HAP-1 (cell line): ENCODE measurements at regions not wholly inside any gene's neighbourhood (a gene's known extent, or its start where the extent isn't known, plus 50 kb on each side); places are given as distances from the start of the nearest gene placed in this dataset.
"Not testable (repeated sequence)": the region's sequence is repeated elsewhere in the genome, so short reads cannot be mapped to it uniquely, and the experiment has no call there.

ENCODE experiments used
- DNase-seq, 2 experiments: peaks; one replicate each; pipeline ENCODE4 v3.0.0-alpha.2; 2016 to 2020; ENCODE audit warnings: low spot score in 2 of 2
- H3K27me3 ChIP-seq: fragments of 250-450 bp; sonication (Bioruptor Pico); 2 replicates; pipeline ENCODE4 v1.5.1; 2020; ENCODE audit warnings: low read depth, mild to moderate bottlenecking, moderate library complexity
- H3K36me3 ChIP-seq: fragments of 250-450 bp; sonication (Bioruptor Pico); replicated peaks from 2 replicates; pipeline ENCODE4 v1.5.1; 2020; ENCODE audit warnings: mild to moderate bottlenecking
- H3K4me1 ChIP-seq: fragments of 250-450 bp; sonication (Bioruptor Pico); 2 replicates; pipeline ENCODE4 v1.5.1; 2020; ENCODE audit warnings: mild to moderate bottlenecking
- H3K4me3 ChIP-seq: fragments of 250-450 bp; sonication (Bioruptor Pico); 2 replicates; pipeline ENCODE4 v1.5.1; 2020; ENCODE audit warnings: mild to moderate bottlenecking, moderate library complexity
- H3K9me3 ChIP-seq: fragments of 250-450 bp; sonication (Bioruptor Pico); 2 replicates; pipeline ENCODE4 v1.5.1; 2020; ENCODE audit warnings: mild to moderate bottlenecking, moderate library complexity
- in situ Hi-C: fragments of 300-500 bp; cut with MboI; formaldehyde crosslinking; loops from 3 replicates; pipeline ENCODE4 v1.14.3; 2020; ENCODE audit warnings: low sequenced_read_pairs, inconsistent platforms, mixed read lengths

- H3K4me1 ChIP-seq, result no peaks in the 10 kb centered on the region
- H3K4me3 ChIP-seq, result no peak overlapping the region
- no peaks in the 10 kb centered on the region for H3K9me3 ChIP-seq
- no peaks in the 10 kb centered on the region for H3K36me3 ChIP-seq
- no peaks in the 10 kb centered on the region for H3K27me3 ChIP-seq
- in situ Hi-C loops, result no loop called here
- no peak for DNase-seq
Observed at GRCh38 chr14:41549821-41550607, 56.7 kb upstream of the LRFN5 start.

- no peak for DNase-seq
- in situ Hi-C loops, result no loop called here
- H3K27me3 ChIP-seq, result no peaks in the 10 kb centered on the region
- no peak overlapping the region for H3K4me3 ChIP-seq
- no peaks in the 10 kb centered on the region for H3K4me1 ChIP-seq
- H3K36me3 ChIP-seq, result no peaks in the 10 kb centered on the region
- H3K9me3 ChIP-seq, result no peaks in the 10 kb centered on the region
Observed at GRCh38 chr14:41549282-41549681, 57.4 kb upstream of the LRFN5 start.

GRCh38 chr14:41548666-41549065 is 58.0 kb upstream of the LRFN5 start:
- H3K27me3 ChIP-seq, result no peaks in the 10 kb centered on the region
- DNase-seq, result no peak
- no peaks in the 10 kb centered on the region for H3K4me1 ChIP-seq
- no peak overlapping the region for H3K4me3 ChIP-seq
- H3K9me3 ChIP-seq, result no peaks in the 10 kb centered on the region
- no peaks in the 10 kb centered on the region for H3K36me3 ChIP-seq
- in situ Hi-C loops, result no loop called here

GRCh38 chr14:41541333-41541732 is 65.3 kb upstream of the LRFN5 start:
- no peaks in the 10 kb centered on the region for H3K27me3 ChIP-seq
- in situ Hi-C loops, result no loop called here
- H3K4me3 ChIP-seq, result no peak overlapping the region
- no peaks in the 10 kb centered on the region for H3K4me1 ChIP-seq
- DNase-seq, result no peak
- H3K9me3 ChIP-seq, result no peaks in the 10 kb centered on the region
- no peaks in the 10 kb centered on the region for H3K36me3 ChIP-seq

GRCh38 chr14:41532255-41532654 is 74.4 kb upstream of the LRFN5 start:
- H3K9me3 ChIP-seq, result no peaks in the 10 kb centered on the region
- H3K36me3 ChIP-seq, result no peaks in the 10 kb centered on the region
- H3K4me3 ChIP-seq, result no peak overlapping the region
- H3K27me3 ChIP-seq, result no peaks in the 10 kb centered on the region
- H3K4me1 ChIP-seq, result no peaks in the 10 kb centered on the region
- no peak for DNase-seq
- in situ Hi-C loops, result no loop called here

GRCh38 chr14:41521891-41522290 is 84.8 kb upstream of the LRFN5 start:
- DNase-seq, result no peak
- in situ Hi-C loops, result no loop called here
- Histone ChIP-seq H3K4me3 (no peak overlapping the region), H3K27me3 (no peaks in the 10 kb centered on the region), H3K4me1 (no peaks in the 10 kb centered on the region), H3K36me3 (no peaks in the 10 kb centered on the region), H3K9me3 (no peaks in the 10 kb centered on the region)

GRCh38 chr14:41518030-41518429 is 88.6 kb upstream of the LRFN5 start:
- H3K27me3 ChIP-seq, DNase-seq, H3K4me1 ChIP-seq: not testable (repeated sequence)

GRCh38 chr14:41506552-41506951 is 100.1 kb upstream of the LRFN5 start:
- no peaks in the 10 kb centered on the region for H3K27me3 ChIP-seq
- no peaks in the 10 kb centered on the region for H3K4me1 ChIP-seq
- DNase-seq, result no peak
- H3K9me3 ChIP-seq, result no peaks in the 10 kb centered on the region
- in situ Hi-C loops, result no loop called here
- no peaks in the 10 kb centered on the region for H3K36me3 ChIP-seq
- H3K4me3 ChIP-seq, result no peak overlapping the region

More at GRCh38 chr14:41518030-41518429, 88.6 kb upstream of the LRFN5 start:
- in situ Hi-C loops, H3K36me3 ChIP-seq, H3K4me3 ChIP-seq, H3K9me3 ChIP-seq: not testable (repeated sequence)

- Histone ChIP-seq H3K9me3 (no peaks in the 10 kb centered on the region), H3K36me3 (no peaks in the 10 kb centered on the region), H3K4me1 (no peaks in the 10 kb centered on the region), H3K4me3 (no peak overlapping the region), H3K27me3 (no peaks in the 10 kb centered on the region)
- no peak for DNase-seq
- in situ Hi-C loops, result no loop called here
Observed at GRCh38 chr14:41505491-41505890, 101.2 kb upstream of the LRFN5 start.

GRCh38 chr14:41498959-41499358 is 107.7 kb upstream of the LRFN5 start:
- no peaks in the 10 kb centered on the region for H3K36me3 ChIP-seq
- in situ Hi-C loops, result no loop called here
- no peak for DNase-seq
- no peaks in the 10 kb centered on the region for H3K9me3 ChIP-seq
- H3K27me3 ChIP-seq, result no peaks in the 10 kb centered on the region
- no peaks in the 10 kb centered on the region for H3K4me1 ChIP-seq
- no peak overlapping the region for H3K4me3 ChIP-seq

GRCh38 chr14:41490323-41490722 is 116.4 kb upstream of the LRFN5 start:
- Histone ChIP-seq H3K4me1 (no peaks in the 10 kb centered on the region), H3K27me3 (no peaks in the 10 kb centered on the region), H3K4me3 (no peak overlapping the region), H3K36me3 (no peaks in the 10 kb centered on the region), H3K9me3 (no peaks in the 10 kb centered on the region)
- in situ Hi-C loops, result no loop called here
- no peak for DNase-seq

- H3K4me1 ChIP-seq, result no peaks in the 10 kb centered on the region
- DNase-seq, result no peak
- no peaks in the 10 kb centered on the region for H3K27me3 ChIP-seq
- in situ Hi-C loops, result no loop called here
- H3K9me3 ChIP-seq, result no peaks in the 10 kb centered on the region
- no peak overlapping the region for H3K4me3 ChIP-seq
- no peaks in the 10 kb centered on the region for H3K36me3 ChIP-seq
Observed at GRCh38 chr14:41489315-41489972, 117.2 kb upstream of the LRFN5 start.

GRCh38 chr14:41488401-41488800 is 118.3 kb upstream of the LRFN5 start:
- DNase-seq, result no peak
- Histone ChIP-seq H3K27me3 (no peaks in the 10 kb centered on the region), H3K36me3 (no peaks in the 10 kb centered on the region), H3K4me3 (no peak overlapping the region), H3K9me3 (no peaks in the 10 kb centered on the region), H3K4me1 (no peaks in the 10 kb centered on the region)
- in situ Hi-C loops, result no loop called here

- no peaks in the 10 kb centered on the region for H3K4me1 ChIP-seq
- no peaks in the 10 kb centered on the region for H3K9me3 ChIP-seq
- in situ Hi-C loops, result no loop called here
- no peaks in the 10 kb centered on the region for H3K27me3 ChIP-seq
- no peaks in the 10 kb centered on the region for H3K36me3 ChIP-seq
- no peak overlapping the region for H3K4me3 ChIP-seq
- DNase-seq, result no peak
Observed at GRCh38 chr14:41482861-41483260, 123.8 kb upstream of the LRFN5 start.
